K562 (cell line): ENCODE measurements at regions not wholly inside any gene's neighbourhood (a gene's known extent, or its start where the extent isn't known, plus 50 kb on each side); places are given as distances from the start of the nearest gene placed in this dataset.
A peak's percentile ranks its signal among the peaks of the same experiment; 100 is the strongest.

Source experiments
- ATAC-seq: fragments of 200-7000 bp; cut with Tn5 transposase; 3 replicates; pipeline ENCODE4 v1.9.1; 2020; ENCODE audit warnings: moderate library complexity
- BruUV-seq: library from RNA; stranded (reverse); fragments of 400-500 nt; replicated peaks from 2 replicates; lab custom pipeline; 2021; lab: Mats Ljungman, UMichigan
- CTCF ChIA-PET: fragments of 300-600 bp; formaldehyde crosslinking; extraction: SDS; loops from one replicate; lab custom pipeline; 2021; ENCODE audit warnings: low intra/inter-chr PET ratio; lab: Yijun Ruan, JAX
- POLR2A ChIA-PET: fragments of 300-600, 350-650 bp; sonication (Branson Sonifier 250); formaldehyde crosslinking; extraction: SDS; loops from one replicate; lab custom pipeline; 2021; ENCODE audit warnings: antibody characterized with exemption, inconsistent platforms; lab: Yijun Ruan, JAX
- DNase-seq, 4 experiments: peaks; one replicate each; pipeline versions ENCODE4 v3.0.0 to v3.0.0-alpha.2; 2011 to 2018; ENCODE audit warnings: low spot score in 3 of 4, mixed read lengths in 3 of 4; ENCODE audit errors: extremely low read depth in 1 of 4
- FAIRE-seq: peaks from 2 replicates; lab custom pipeline; 2011; peaks lifted over from hg19 to GRCh38; lab: Jason Lieb, UNC
- H2AFZ ChIP-seq: 2 replicates; pipeline ENCODE4 v1.6.0; 2011; ENCODE audit warnings: low read depth, low read length, control low read depth, inconsistent platforms
- H3K27ac ChIP-seq: fragments of 200-600 bp; 3 replicates; pipeline ENCODE4 v1.8.0; 2011; ENCODE audit warnings: low read depth, mild to moderate bottlenecking, control low read depth, inconsistent platforms, low read length, moderate library complexity, mixed read lengths; ENCODE audit errors: extremely low read depth
- H3K27me3 ChIP-seq, 2 experiments: fragments of 300-600 bp in 1 of 2; 2 replicates in 1 of 2; 3 replicates in 1 of 2; pipeline versions ENCODE4 v1.6.0 to v1.8.0; 2011; ENCODE audit warnings: inconsistent platforms in 2 of 2, low read length in 2 of 2, mild to moderate bottlenecking in 1 of 2, mixed read lengths in 1 of 2, moderate library complexity in 1 of 2; ENCODE audit not compliant: control insufficient read depth in 2 of 2, insufficient read depth in 2 of 2
- H3K36me3 ChIP-seq: fragments of 300-600 bp; 3 replicates; pipeline ENCODE4 v1.8.0; 2011; ENCODE audit warnings: mild to moderate bottlenecking, low read length, inconsistent platforms; ENCODE audit not compliant: control insufficient read depth, insufficient read depth
- H3K4me1 ChIP-seq, 2 experiments: fragments of 200-600 bp in 1 of 2; replicated peaks in 1 of 2; 2 replicates in 1 of 2; 3 replicates in 1 of 2; pipeline versions ENCODE4 v1.5.1 to v1.8.0; 2011; ENCODE audit warnings: inconsistent platforms in 2 of 2, low read length in 2 of 2, mild to moderate bottlenecking in 1 of 2, mixed read lengths in 1 of 2, moderate library complexity in 1 of 2; ENCODE audit not compliant: control insufficient read depth in 2 of 2, insufficient read depth in 2 of 2
- H3K4me2 ChIP-seq: 2 replicates; pipeline ENCODE4 v1.6.1; 2011; ENCODE audit warnings: low read length, control low read depth, inconsistent platforms, mixed read lengths; ENCODE audit not compliant: insufficient read depth
- H3K4me3 ChIP-seq: fragments of 200-600 bp; sonication (generic), shearing (Covaris generic); 2 replicates; pipeline ENCODE4 v1.5.1; 2016; ENCODE audit warnings: control low read depth, inconsistent platforms
- H3K79me2 ChIP-seq: fragments of 200-600 bp; 3 replicates; pipeline ENCODE4 v1.8.0; 2011; ENCODE audit warnings: low read length, inconsistent platforms; ENCODE audit not compliant: control insufficient read depth, insufficient read depth
- H3K9ac ChIP-seq, 2 experiments: 2 replicates each; pipeline versions ENCODE4 v1.6.0 to v1.6.1; 2011; ENCODE audit warnings: low read depth in 2 of 2, low read length in 2 of 2, control low read depth in 1 of 2, inconsistent platforms in 1 of 2, mild to moderate bottlenecking in 1 of 2, mixed read lengths in 1 of 2; ENCODE audit not compliant: insufficient read depth in 1 of 2
- H3K9me1 ChIP-seq: one replicate; pipeline ENCODE4 v1.6.0; 2011; ENCODE audit warnings: inconsistent platforms, mild to moderate bottlenecking, low read length, moderate library complexity; ENCODE audit not compliant: control insufficient read depth, insufficient read depth
- H3K9me3 ChIP-seq: replicated peaks from 2 replicates; pipeline ENCODE4 v1.5.1; 2011; ENCODE audit warnings: low read depth, low read length, inconsistent platforms; ENCODE audit not compliant: control insufficient read depth, insufficient read depth
- H4K20me1 ChIP-seq: replicated peaks from 2 replicates; pipeline ENCODE4 v1.6.1; 2011; ENCODE audit warnings: low read length, inconsistent platforms, mixed read lengths; ENCODE audit not compliant: control insufficient read depth, insufficient read depth
- BHLHE40 ChIP-seq: IDR thresholded peaks from 2 replicates; pipeline ENCODE4 v1.6.1; 2011; ENCODE audit warnings: low read length, improper control_type of control experiment
- CHD7 ChIP-seq: fragments of 200-600 bp; sonication (generic); IDR thresholded peaks from one replicate; pipeline ENCODE4 v1.6.1; 2012; ENCODE audit warnings: mild to moderate bottlenecking, low read depth, low read length, inconsistent platforms
- FOXJ2 ChIP-seq: fragments of 200-800 bp; sonication (Bioruptor generic); IDR thresholded peaks from 2 replicates; pipeline ENCODE4 v1.6.1; 2016; ENCODE audit warnings: missing genetic modification characterization, missing compliant biosample characterization
- KAT7 ChIP-seq: sonication (generic); formaldehyde crosslinking; IDR thresholded peaks from 2 replicates; pipeline ENCODE4 v1.8.0; 2022; ENCODE audit warnings: missing genetic modification reagents, mild to moderate bottlenecking, borderline replicate concordance
- NELFE ChIP-seq: IDR thresholded peaks from 2 replicates; pipeline ENCODE4 v1.6.1; 2011; ENCODE audit warnings: mild to moderate bottlenecking; ENCODE audit not compliant: insufficient read depth, insufficient read length
- NR4A1 ChIP-seq, 2 experiments: fragments of 250-450 bp in 1 of 2; fragments of 450-650 bp in 1 of 2; sonication (Bioruptor Pico) in 1 of 2; IDR thresholded peaks; 2 replicates each; pipeline versions ENCODE4 v1.4.0 to v1.6.1; 2016 to 2020; ENCODE audit warnings: mild to moderate bottlenecking in 2 of 2, missing compliant biosample characterization in 1 of 2, missing genetic modification characterization in 1 of 2, moderate library complexity in 1 of 2
- SRSF7 ChIP-seq: fragments of 200-400 bp; formaldehyde crosslinking; optimal IDR thresholded peaks from 2 replicates; pipeline ENCODE3; 2017; ENCODE audit warnings: mild to moderate bottlenecking, low read depth, low read length
- THRB ChIP-seq: fragments of 450-650 bp; formaldehyde crosslinking; conservative IDR thresholded peaks from 2 replicates; pipeline ENCODE4 v1.4.0; 2022; ENCODE audit warnings: mild to moderate bottlenecking, missing genetic modification characterization
- TRIM28 ChIP-seq: fragments of 450-650 bp; IDR thresholded peaks from 2 replicates; pipeline ENCODE4 v1.6.1; 2017
- YBX1 ChIP-seq: fragments of 450-650 bp; IDR thresholded peaks from 2 replicates; pipeline ENCODE4 v1.7.1; 2016; ENCODE audit warnings: mild to moderate bottlenecking
- ZFP1 ChIP-seq: fragments of 450-650 bp; formaldehyde crosslinking; IDR thresholded peaks from 2 replicates; pipeline ENCODE4 v1.4.0; 2020; ENCODE audit warnings: mild to moderate bottlenecking, mixed read lengths
- whole genome bisulfite sequencing: fragments of 100-300 bp; shearing (Covaris generic); methylation state at CpG from one replicate; pipeline ENCODE4 v1.1.6; 2016; ENCODE audit warnings: low coverage, mixed read lengths; ENCODE audit not compliant: insufficient coverage; ENCODE audit errors: missing lambda C conversion rate; 5-methylcytosine and 5-hydroxymethylcytosine counted together
- in situ Hi-C: fragments of 300-500 bp; cut with MboI; formaldehyde crosslinking; loops from 4 replicates; pipeline ENCODE4 v1.15.0; 2018; ENCODE audit warnings: inconsistent platforms, mixed read lengths
- intact Hi-C: fragments of 100-400 bp; cut with micrococcal nuclease; formaldehyde crosslinking; loops from 2 replicates; pipeline ENCODE4 v1.14.2; 2022

GRCh38 chr2:43047187-43047780 is 179.1 kb downstream of the ZFP36L2 start:
- H2AFZ ChIP-seq = peak overlapping the region; percentile 96
- no peaks in the 10 kb centered on the region for H3K27me3 ChIP-seq
- ChIA-PET POLR2A (interaction anchor here (0.6 to 1.0 kb wide), 3 partner anchors 72 to 206 kb away, joined by 3 read pairs; no protein-coding TSS in a partner anchor), CTCF (no interaction called here)
- H3K9me1 ChIP-seq = no peaks in the 10 kb centered on the region
- H3K4me1 ChIP-seq = peaks cover 27 to 34% of the 10 kb centered on the region in 2 experiments
- H3K4me2 ChIP-seq = no peak overlapping the region
- H3K9ac ChIP-seq = no peak overlapping the region
- H3K27ac ChIP-seq = no peak overlapping the region
- FAIRE-seq (peak; percentile 23), DNase-seq (no peak), ATAC-seq (no peak; the same call in 2 of the 3 replicates)
- H3K9me3 ChIP-seq = no peaks in the 10 kb centered on the region
- 50% methylated on average over 17 of the region's 17 CpGs for WGBS
- no peaks in the 10 kb centered on the region for H4K20me1 ChIP-seq
- intact Hi-C loops (no loop called here), in situ Hi-C loops (no loop called here)
- no peaks in the 10 kb centered on the region for H3K36me3 ChIP-seq
- BruUV-seq = no TSS peak
- no peaks in the 10 kb centered on the region for H3K79me2 ChIP-seq
- H3K4me3 ChIP-seq = no peak overlapping the region
- no peak for TF ChIP-seq NELFE
- no peak for TF ChIP-seq KAT7 (CRISPR knock-in tag)
- TF ChIP-seq ZFP1 (CRISPR knock-in tag) = no peak
- TF ChIP-seq TRIM28 = no peak
- TF ChIP-seq BHLHE40 = no peak
- TF ChIP-seq SRSF7 = no peak
- TF ChIP-seq THRB (CRISPR knock-in tag) = no peak
- TF ChIP-seq YBX1 = no peak
- TF ChIP-seq FOXJ2 = no peak
- no peak for TF ChIP-seq NR4A1 (CRISPR knock-in tag; IDR thresholded peaks at IDR 0.05)
- no peak for TF ChIP-seq NR4A1 (tag; IDR thresholded peaks at IDR 0.05)
- no peak for TF ChIP-seq CHD7
